GM18508 (cell line): ENCODE measurements at regions not wholly inside any gene's neighbourhood (a gene's known extent, or its start where the extent isn't known, plus 50 kb on each side); places are given as distances from the start of the nearest gene placed in this dataset.
"Not testable (repeated sequence)": the region's sequence is repeated elsewhere in the genome, so short reads cannot be mapped to it uniquely, and the experiment has no call there.

Source experiments
- ATAC-seq: cut with Tn5 transposase; IDR thresholded peaks from one replicate; pipeline ENCODE4 v1.9.1; 2021; ENCODE audit warnings: moderate number of reproducible peaks; ENCODE audit not compliant: insufficient read depth, unreplicated experiment

GRCh38 chr16:60729051-60729450 is 1307.2 kb downstream of the CDH8 start:
- no peak for ATAC-seq

DNA sequence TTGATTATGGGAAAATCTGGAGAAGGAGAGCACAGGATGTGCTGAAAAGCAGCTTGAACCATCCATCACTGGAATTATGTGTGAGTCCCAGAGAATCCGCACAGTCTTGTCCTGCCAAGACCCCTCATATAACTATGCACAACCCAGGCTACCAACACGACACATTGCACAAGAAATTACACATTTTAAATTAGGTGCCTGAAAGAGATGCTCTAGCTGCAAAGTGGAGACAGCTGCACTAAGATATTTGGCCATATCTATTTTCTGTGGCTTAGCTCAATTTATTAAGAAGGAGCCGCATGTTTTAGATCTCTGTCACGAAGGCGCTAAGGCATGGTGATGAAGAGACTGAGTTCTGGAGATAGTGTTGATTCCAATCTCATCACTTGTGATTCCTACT is 1308.4 kb downstream of the CDH8 start:
- no peak for ATAC-seq

DNA sequence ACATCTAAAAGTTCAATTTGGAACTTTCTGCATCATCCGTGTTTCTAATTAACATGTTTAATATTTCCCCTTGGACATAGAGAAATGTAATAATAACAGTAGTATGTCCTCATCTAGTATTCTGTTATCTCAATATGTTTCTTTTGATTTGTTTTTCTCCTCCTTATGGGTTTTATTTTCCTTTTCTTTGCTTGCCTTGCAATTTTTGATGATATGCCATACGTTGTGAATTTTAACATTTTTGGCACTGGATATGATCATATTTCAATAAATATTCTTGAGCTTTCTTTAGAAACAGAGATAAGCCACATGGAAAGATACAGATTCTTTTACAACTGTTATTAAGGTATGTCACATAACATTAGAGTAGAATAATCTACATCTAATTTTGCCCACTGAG is 1316.2 kb downstream of the CDH8 start:
- no peak for ATAC-seq

- no peak for ATAC-seq
Measured at GRCh38 chr16:60717808-60718207, 1318.4 kb downstream of the CDH8 start.

- ATAC-seq = no peak
Measured at GRCh38 chr16:60712144-60712543, 1324.1 kb downstream of the CDH8 start.

GRCh38 chr16:60704726-60705125 is 1331.5 kb downstream of the CDH8 start:
- ATAC-seq = no peak

DNA sequence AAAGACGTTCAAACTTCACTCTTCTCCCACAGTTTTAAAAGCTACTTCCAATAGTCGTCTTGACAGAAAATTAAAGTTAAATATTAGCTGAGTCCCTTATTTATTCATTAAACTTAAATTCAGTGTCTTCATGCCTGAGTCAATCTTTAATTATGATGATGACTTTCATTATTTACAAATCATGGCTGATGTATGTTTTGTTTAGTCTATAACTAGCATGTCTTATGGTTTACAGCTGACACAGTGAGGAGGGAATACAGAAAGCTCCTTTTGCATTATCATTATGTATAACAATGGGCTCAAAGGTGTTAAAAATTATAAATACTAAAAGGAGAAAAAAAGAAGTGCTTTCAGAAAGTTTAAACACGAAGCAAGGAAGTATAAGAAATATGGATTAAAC is 1333.1 kb downstream of the CDH8 start:
- no peak for ATAC-seq

DNA sequence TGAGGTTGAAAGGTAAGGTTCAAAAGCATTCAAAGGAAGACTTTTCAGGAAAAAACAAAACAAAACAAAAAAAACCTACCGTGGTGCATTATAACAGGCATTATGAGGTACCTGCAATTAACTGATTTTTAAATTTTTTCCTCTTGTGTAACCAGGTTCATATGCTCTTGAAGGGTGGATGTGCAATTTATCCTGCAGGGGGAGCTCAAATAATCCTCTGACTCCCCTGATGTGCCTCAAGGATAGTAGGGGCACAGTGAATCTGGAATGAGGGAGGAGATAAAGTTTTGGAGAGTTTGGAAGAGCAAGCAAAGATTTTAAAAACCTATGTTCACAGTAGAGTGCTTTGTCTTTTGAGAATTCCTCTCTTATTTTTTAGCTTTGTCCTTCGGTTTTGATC is 1349.4 kb downstream of the CDH8 start:
- ATAC-seq = no peak

DNA sequence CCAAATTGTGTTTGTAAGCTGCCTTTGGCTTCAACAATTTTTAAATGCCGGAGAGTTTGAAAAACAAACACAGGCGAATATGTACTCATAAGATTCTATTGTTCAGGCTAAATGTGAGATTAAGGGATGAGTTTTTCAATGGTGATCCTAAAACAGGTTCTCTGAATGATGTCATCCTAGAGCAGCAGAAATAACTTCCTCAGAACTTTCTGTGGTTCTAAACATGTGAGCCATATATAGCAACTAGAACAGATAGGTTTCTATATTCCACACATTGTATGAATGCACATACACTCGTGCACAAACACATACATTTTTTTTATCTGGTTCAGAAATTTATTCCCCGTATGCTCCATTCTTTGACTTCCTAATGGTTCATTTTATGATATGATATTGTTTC is 1352.2 kb downstream of the CDH8 start:
- no peak for ATAC-seq

DNA sequence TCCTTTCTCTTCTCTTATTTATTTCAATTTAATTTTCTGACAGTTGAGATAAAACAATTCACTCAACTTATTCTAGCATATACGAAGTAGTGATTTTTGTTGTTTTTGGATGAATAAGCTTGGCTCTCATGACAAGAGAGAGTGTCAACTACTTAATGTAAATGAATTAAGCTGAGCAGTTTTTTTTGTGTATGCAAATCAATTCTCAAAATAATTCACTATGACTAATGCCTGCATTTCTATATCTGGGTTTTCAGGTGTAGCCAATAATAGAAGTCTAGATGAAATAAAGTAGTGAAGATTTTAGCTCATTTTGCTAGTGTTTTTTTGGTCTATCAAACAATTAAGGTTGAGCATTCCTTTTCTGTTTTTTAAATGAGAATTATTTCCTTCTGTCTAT is 1354.0 kb downstream of the CDH8 start:
- ATAC-seq = no peak

- no peak for ATAC-seq
Measured at GRCh38 chr16:60681043-60681442, 1355.2 kb downstream of the CDH8 start.

DNA sequence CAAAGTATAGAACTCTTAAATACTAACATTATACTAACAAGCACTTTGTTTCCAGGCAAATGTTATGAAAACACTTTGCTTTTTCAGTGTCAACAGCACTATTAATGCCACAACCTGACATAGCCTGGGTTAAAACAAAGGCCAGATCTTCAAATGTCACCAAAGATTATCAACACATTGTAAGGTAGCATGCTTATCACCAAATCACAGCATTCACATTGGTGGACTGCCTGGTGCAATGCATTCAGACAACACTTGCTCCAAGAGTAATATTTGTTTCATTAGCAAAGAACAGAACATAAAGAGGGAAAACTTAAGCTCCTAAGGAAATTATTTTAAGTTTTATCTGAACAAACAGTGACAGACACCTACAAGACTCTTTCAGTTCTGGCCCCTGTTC is 1361.2 kb downstream of the CDH8 start:
- ATAC-seq = no peak

- ATAC-seq = no peak
Measured at GRCh38 chr16:60674241-60674640, 1362.0 kb downstream of the CDH8 start.

DNA sequence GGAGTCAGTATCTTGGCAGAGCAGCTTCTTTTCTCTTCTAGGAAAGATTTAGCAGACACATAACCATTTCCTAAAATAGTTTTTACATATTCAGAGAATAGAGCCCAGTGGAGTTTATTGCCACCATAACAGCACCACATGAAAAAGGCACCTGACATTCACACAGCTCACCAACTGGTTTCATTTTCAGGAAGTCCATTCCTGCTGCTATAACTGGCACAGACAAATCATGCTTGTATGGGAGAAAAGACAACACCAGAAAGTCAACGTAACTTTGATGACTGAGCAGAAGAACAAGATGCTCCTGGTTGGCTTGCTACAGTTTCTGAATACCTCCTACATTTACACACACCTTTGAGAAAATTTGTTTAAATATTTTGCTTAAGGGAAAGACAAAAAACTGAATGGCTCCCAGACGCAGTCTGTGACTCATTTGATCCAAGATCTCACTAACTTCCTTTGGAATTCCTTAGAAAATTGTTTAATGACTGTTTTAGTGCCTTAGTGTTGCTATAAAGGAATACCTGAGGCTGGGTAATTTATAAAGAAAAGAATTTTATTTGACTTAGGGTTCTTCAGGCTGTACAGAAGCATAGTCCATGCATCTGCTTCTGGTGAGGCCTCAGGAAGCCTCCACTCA is 1380.6 kb downstream of the CDH8 start:
- ATAC-seq = no peak

DNA sequence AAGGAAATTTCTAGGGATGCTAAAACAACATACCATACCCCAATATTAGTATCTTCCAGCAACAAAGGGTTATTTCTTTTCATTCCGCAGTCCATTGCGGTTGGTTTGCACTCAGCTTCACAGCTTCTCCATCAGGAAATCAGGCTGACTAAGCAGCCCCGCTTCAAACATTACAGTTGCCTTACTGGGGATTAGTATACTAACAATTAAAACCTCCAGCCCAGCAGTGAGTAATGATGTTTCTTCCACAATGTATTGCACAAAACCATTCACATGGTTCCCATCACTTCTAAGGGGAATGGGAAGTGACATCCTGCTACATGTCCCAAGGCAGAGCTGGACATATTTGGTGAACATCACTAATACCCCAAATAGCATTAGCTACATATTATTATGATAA is 1384.9 kb downstream of the CDH8 start:
- ATAC-seq = no peak

- no peak for ATAC-seq
Measured at GRCh38 chr16:60648290-60648689, 1387.9 kb downstream of the CDH8 start.

- ATAC-seq = not testable (repeated sequence)
Measured at GRCh38 chr16:60647388-60647787, 1388.8 kb downstream of the CDH8 start.

DNA sequence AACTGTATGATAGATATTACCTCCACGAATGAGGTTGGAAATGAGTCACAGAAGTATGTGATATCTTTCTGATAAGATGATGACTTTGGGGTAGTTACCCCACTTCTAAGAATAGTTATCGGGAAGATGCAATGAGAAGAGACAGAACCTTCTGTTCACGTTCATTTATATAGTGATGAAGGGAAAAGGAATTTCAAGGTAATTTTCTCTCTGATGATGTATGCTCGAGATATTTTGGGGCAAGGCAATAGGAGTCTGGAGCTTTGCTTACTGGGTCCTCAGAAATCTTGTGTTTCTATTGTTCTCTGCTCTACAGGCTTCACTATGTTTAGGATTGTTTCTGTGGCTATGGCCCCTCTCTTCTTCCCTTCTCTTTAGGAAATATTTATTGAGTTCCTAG is 1389.6 kb downstream of the CDH8 start:
- ATAC-seq = no peak

DNA sequence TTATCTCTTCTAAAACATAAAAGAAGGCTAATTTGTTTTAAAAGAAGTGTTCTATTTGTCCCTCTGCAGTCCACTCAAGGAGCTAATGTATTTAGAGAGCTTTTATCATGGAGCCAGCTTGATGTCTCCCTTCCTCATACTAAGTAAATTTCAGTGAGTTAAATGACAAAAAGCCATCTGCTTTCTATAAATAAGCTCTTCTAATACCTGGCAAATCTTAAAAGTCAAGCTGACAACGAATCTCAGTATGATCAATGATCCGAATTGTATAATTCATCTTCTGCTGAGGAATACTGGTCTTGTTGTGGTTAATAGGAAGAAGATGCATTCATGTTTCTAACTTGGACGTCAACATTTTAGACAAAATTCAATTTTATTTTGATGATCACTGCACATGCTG is 1390.7 kb downstream of the CDH8 start:
- no peak for ATAC-seq

DNA sequence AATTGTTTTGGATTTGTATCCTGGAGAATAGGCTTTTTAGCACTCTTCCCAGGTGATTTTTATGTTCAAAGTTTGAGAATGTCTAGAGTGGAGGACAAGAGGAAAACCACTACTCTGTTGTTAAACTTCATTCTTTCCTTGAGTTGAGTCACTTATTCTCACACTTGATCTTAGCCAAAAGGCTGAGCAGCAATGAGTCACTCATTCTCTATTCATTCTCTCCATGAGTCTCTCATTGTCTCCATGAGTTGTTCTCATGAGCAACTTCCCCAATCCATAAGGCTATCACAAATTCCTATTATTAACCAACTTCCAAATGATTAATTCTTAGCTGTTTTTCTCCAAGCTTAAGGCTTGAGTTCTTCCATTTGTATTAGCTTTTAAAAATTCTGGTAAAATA is 1393.3 kb downstream of the CDH8 start:
- ATAC-seq = no peak

DNA sequence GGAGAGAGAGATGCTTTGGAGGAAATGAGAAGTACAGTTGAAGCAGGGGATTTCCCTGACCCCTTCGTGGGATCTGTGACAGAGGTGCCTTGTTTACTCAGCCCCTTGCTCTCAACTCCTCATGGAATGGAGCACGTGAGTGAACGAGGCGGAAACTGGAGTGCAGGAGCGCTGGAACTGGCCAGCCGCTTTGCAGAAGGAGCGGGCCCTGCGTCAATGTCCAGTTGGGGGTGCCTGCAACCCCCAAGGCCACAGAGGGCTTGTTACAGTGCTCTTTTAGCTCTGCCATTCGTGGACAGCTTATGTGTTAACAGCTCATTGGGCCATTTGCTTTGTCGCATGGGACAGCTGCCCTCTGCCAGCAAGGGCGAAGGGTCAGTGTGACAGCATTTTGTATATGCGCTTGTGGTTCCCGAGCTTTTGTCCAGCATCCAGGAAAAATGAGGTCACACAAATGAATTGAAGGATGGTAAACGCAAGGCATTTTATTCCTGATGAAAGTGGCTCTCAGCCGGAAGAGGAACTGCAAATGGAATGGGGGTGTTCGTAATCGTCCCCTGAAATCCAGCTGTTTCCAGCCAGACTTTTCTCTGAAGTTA is 1395.1 kb downstream of the CDH8 start:
- no peak for ATAC-seq

- no peak for ATAC-seq
Measured at GRCh38 chr16:60640038-60640437, 1396.2 kb downstream of the CDH8 start.
